ENCODE measurements at regions not wholly inside any gene's neighbourhood (a gene's known extent, or its start where the extent isn't known, plus 50 kb on each side); places are given as distances from the start of the nearest gene placed in this dataset.

GRCh38 chr20:61065853-61066252 is 186.2 kb upstream of the CDH4 start:
- H3K14ac ChIP-seq (ENCODE audit: insufficient read length), result no peak overlapping the region
- no peak overlapping the region for H4K5ac ChIP-seq (ENCODE audit: insufficient read length, low read depth, low read length)
- DNase-seq (ENCODE audit: low read depth in 1 of 2, low spot score in 2 of 2), result no peak
- H3K9me3 ChIP-seq (ENCODE audit: insufficient read depth in 2 of 2, low read depth in 1 of 2, low read length in 1 of 2), result no peaks in the 10 kb centered on the region
- no peak overlapping the region for H2BK20ac ChIP-seq (ENCODE audit: low read length)
- H2BK12ac ChIP-seq (ENCODE audit: low read depth, low read length), result no peak overlapping the region
- H3K23me2 ChIP-seq (ENCODE audit: low read depth, low read length), result no peaks in the 10 kb centered on the region
- H3K27me3 ChIP-seq (replicated peaks in 1 of 4; ENCODE audit: control insufficient read depth in 3 of 4, extremely low read depth in 1 of 4, insufficient read depth in 3 of 4, low read length in 3 of 4), result peaks cover 3 to 19% (median 6%) of the 10 kb centered on the region in 4 experiments; a peak in 6 of 7 replicates
- no peak overlapping the region for H3K18ac ChIP-seq (ENCODE audit: extremely low read depth, low read length)
- no peak overlapping the region for H3K4ac ChIP-seq (replicated peaks; ENCODE audit: insufficient read length, low read depth, low read length)
- H3K36me3 ChIP-seq (ENCODE audit: control insufficient read depth in 2 of 4, insufficient read depth in 4 of 4, low read length in 3 of 4), result no peaks in the 10 kb centered on the region
- H4K91ac ChIP-seq (replicated peaks; ENCODE audit: insufficient read length, low read length), result no peak overlapping the region
- no peak overlapping the region for H3K9ac ChIP-seq (replicated peaks in 1 of 4; ENCODE audit: extremely low read depth in 1 of 4, low read depth in 3 of 4, low read length in 3 of 4)
- POLR2A ChIA-PET (ENCODE audit: partially characterized antibody), result no interaction called here
- no peak overlapping the region for H3K4me3 ChIP-seq (ENCODE audit: extremely low read depth in 1 of 4, insufficient read depth in 2 of 4, low read depth in 3 of 4, low read length in 4 of 4)
- no peaks in the 10 kb centered on the region for H3K79me2 ChIP-seq (ENCODE audit: control insufficient read depth in 1 of 2, insufficient read depth in 2 of 2, low read length in 2 of 2)
- H3K27ac ChIP-seq (ENCODE audit: low read depth, low read length), result no peak overlapping the region
- H3K4me1 ChIP-seq (replicated peaks in 1 of 4; ENCODE audit: control insufficient read depth in 3 of 4, insufficient read depth in 4 of 4, low read length in 3 of 4), result no peaks in the 10 kb centered on the region; a peak in 3 of 7 replicates
- H2AFZ ChIP-seq (ENCODE audit: low read length), result no peak overlapping the region
- H4K20me1 ChIP-seq (replicated peaks in 1 of 2; ENCODE audit: control insufficient read depth in 1 of 2, insufficient read depth in 2 of 2, low read length in 2 of 2), result no peaks in the 10 kb centered on the region
- no peak overlapping the region for H3K23ac ChIP-seq (ENCODE audit: insufficient read length)
- FAIRE-seq, result no peak
- H2BK120ac ChIP-seq (replicated peaks; ENCODE audit: low read depth, low read length), result no peak overlapping the region
- CTCF ChIA-PET (ENCODE audit: partially characterized antibody), result no interaction called here
- H2BK5ac ChIP-seq (ENCODE audit: low read depth, low read length), result no peak overlapping the region
- no peak for TF ChIP-seq GABPA (IDR thresholded peaks at IDR 0.05; ENCODE audit: borderline replicate concordance, insufficient read depth, low read length)
- 0 out of 2 replicates have a peak, but pooled peaks have one; percentile 47 for TF ChIP-seq TEAD4 (IDR thresholded peaks at IDR 0.05; ENCODE audit: low read depth, low read length)
- no peak overlapping the region for H2AK5ac ChIP-seq (ENCODE audit: low read depth, low read length)
- no peak overlapping the region for H3K4me2 ChIP-seq (ENCODE audit: insufficient read depth in 1 of 2, low read depth in 2 of 2, low read length in 2 of 2)
- 79% methylated on average over 10 of the region's 10 CpGs; no CpG with 5 or more reads in 1 of the 2 experiments for WGBS, 2 experiments (ENCODE audit: extremely low coverage in 1 of 2, insufficient coverage in 1 of 2, insufficient read length in 1 of 2, insufficient replicate concordance in 2 of 2, low coverage in 1 of 2, low lambda C conversion rate in 2 of 2, missing lambda C conversion rate in 1 of 2)
- no peaks in the 10 kb centered on the region for H3K79me1 ChIP-seq (ENCODE audit: low read depth, low read length)
- no peak overlapping the region for H4K8ac ChIP-seq (ENCODE audit: extremely low read depth, insufficient read depth, low read length)
- no peak overlapping the region for H2BK15ac ChIP-seq (ENCODE audit: low read length)
- H3K56ac ChIP-seq (replicated peaks; ENCODE audit: insufficient read length, low read depth, low read length), result no peak overlapping the region

Data from H1 (cell line).